Mesothelial cell of epicardium (in vitro differentiated cells): ENCODE measurements at regions not wholly inside any gene's neighbourhood (a gene's known extent, or its start where the extent isn't known, plus 50 kb on each side); places are given as distances from the start of the nearest gene placed in this dataset.

Experiments used
- DNase-seq, 2 experiments: peaks; one replicate each; pipeline ENCODE4 v3.0.0; 2021; ENCODE audit warnings: low spot score in 2 of 2; ENCODE audit not compliant: unreplicated experiment in 2 of 2
- H3K27ac Mint-ChIP-seq: 2 replicates; pipeline ENCODE4 v1.8.0; 2021; ENCODE audit warnings: mixed read lengths
- H3K27me3 Mint-ChIP-seq: 2 replicates; pipeline ENCODE4 v1.8.0; 2021; ENCODE audit warnings: low read depth, mixed read lengths
- H3K36me3 Mint-ChIP-seq: 2 replicates; pipeline ENCODE4 v1.8.0; 2021; ENCODE audit warnings: mixed read lengths
- H3K4me1 Mint-ChIP-seq: 2 replicates; pipeline ENCODE4 v1.8.0; 2021; ENCODE audit warnings: mixed read lengths
- H3K4me3 Mint-ChIP-seq: 2 replicates; pipeline ENCODE4 v1.8.0; 2021; ENCODE audit warnings: mild to moderate bottlenecking, moderate library complexity, mixed read lengths
- H3K9me3 Mint-ChIP-seq: 2 replicates; pipeline ENCODE4 v1.8.0; 2021; ENCODE audit warnings: mixed read lengths
- CTCF ChIP-seq: fragments of 200-600 bp; sonication (generic); IDR thresholded peaks from one replicate; pipeline ENCODE4 v1.5.0; 2021; ENCODE audit warnings: antibody characterized with exemption; ENCODE audit not compliant: unreplicated experiment

- Mint-ChIP-seq H3K27me3 (peaks cover 7% of the 10 kb centered on the region), H3K4me3 (no peak overlapping the region), H3K9me3 (peaks cover 8% of the 10 kb centered on the region), H3K4me1 (no peaks in the 10 kb centered on the region), H3K27ac (no peak overlapping the region), H3K36me3 (no peaks in the 10 kb centered on the region)
- DNase-seq: no peak
- TF ChIP-seq CTCF: no peak
These were observed 130.2 kb downstream of the INHBB start for GRCh38 chr2:120476141-120476540.

- DNase-seq: no peak
- peaks cover 8% of the 10 kb centered on the region for H3K27me3 Mint-ChIP-seq
- H3K4me3 Mint-ChIP-seq: no peak overlapping the region
- no peaks in the 10 kb centered on the region for H3K36me3 Mint-ChIP-seq
- H3K27ac Mint-ChIP-seq: no peak overlapping the region
- TF ChIP-seq CTCF: no peak
- H3K9me3 Mint-ChIP-seq: peaks cover 4% of the 10 kb centered on the region
- H3K4me1 Mint-ChIP-seq: no peaks in the 10 kb centered on the region
These were observed 131.3 kb downstream of the INHBB start for GRCh38 chr2:120477198-120477597.

GRCh38 chr2:120477831-120478481 lies 132.0 kb downstream of the INHBB start:
- Mint-ChIP-seq H3K9me3 (no peaks in the 10 kb centered on the region), H3K27me3 (peaks cover 12% of the 10 kb centered on the region), H3K27ac (no peak overlapping the region), H3K4me1 (no peaks in the 10 kb centered on the region), H3K36me3 (no peaks in the 10 kb centered on the region), H3K4me3 (no peak overlapping the region)
- no peak for DNase-seq
- TF ChIP-seq CTCF: no peak

GRCh38 chr2:120480346-120480902 lies 134.5 kb downstream of the INHBB start:
- H3K27ac Mint-ChIP-seq: no peak overlapping the region
- peaks cover 28% of the 10 kb centered on the region for H3K27me3 Mint-ChIP-seq
- H3K9me3 Mint-ChIP-seq: no peaks in the 10 kb centered on the region
- H3K4me1 Mint-ChIP-seq: no peaks in the 10 kb centered on the region
- no peaks in the 10 kb centered on the region for H3K36me3 Mint-ChIP-seq
- H3K4me3 Mint-ChIP-seq: no peak overlapping the region
- DNase-seq: no peak
- TF ChIP-seq CTCF: no peak

- peaks cover 30% of the 10 kb centered on the region for H3K27me3 Mint-ChIP-seq
- no peak overlapping the region for H3K4me3 Mint-ChIP-seq
These were observed 135.0 kb downstream of the INHBB start for GRCh38 chr2:120480903-120481445.

More at GRCh38 chr2:120480903-120481445, 135.0 kb downstream of the INHBB start:
- Mint-ChIP-seq H3K9me3 (no peaks in the 10 kb centered on the region), H3K27ac (no peak overlapping the region), H3K4me1 (no peaks in the 10 kb centered on the region), H3K36me3 (no peaks in the 10 kb centered on the region)
- no peak for TF ChIP-seq CTCF
- no peak for DNase-seq
